Esophagus muscularis mucosa (tissue), 4 donors: ENCODE measurements at regions not wholly inside any gene's neighbourhood (a gene's known extent, or its start where the extent isn't known, plus 50 kb on each side); places are given as distances from the start of the nearest gene placed in this dataset.
"Not testable (repeated sequence)": the region's sequence is repeated elsewhere in the genome, so short reads cannot be mapped to it uniquely, and the experiment has no call there.

ENCODE experiments used
- DNase-seq: peaks from one replicate; pipeline ENCODE4 v3.0.0-alpha.2; 2017; ENCODE audit errors: extremely low spot score
- H3K27ac ChIP-seq, 4 donors: fragments of 200-600 bp; sonication (generic); replicated peaks in 1 of 4; 1 replicate in 3 of 4; 2 replicates in 1 of 4; pipeline ENCODE4 v1.5.1; 2016 to 2019; ENCODE audit warnings: mild to moderate bottlenecking in 1 of 4
- H3K27me3 ChIP-seq, 4 donors: fragments of 200-600 bp; sonication (generic); one replicate each; pipeline versions ENCODE4 v1.5.1 to v1.6.0; 2016 to 2019
- H3K36me3 ChIP-seq, 4 donors: fragments of 200-600 bp; sonication (generic); one replicate each; pipeline ENCODE4 v1.5.1; 2016 to 2019
- H3K4me1 ChIP-seq, 4 donors: fragments of 200-600 bp; sonication (generic); one replicate each; pipeline ENCODE4 v1.5.1; 2016 to 2019
- H3K4me3 ChIP-seq, 4 donors: fragments of 200-600 bp; sonication (generic); 1 replicate in 2 of 4; 2 replicates in 2 of 4; pipeline ENCODE4 v1.5.1; 2016 to 2019; ENCODE audit warnings: mild to moderate bottlenecking in 4 of 4, moderate library complexity in 1 of 4
- H3K9me3 ChIP-seq, 4 donors: fragments of 200-600 bp; sonication (generic); 1 replicate in 3 of 4; 2 replicates in 1 of 4; pipeline ENCODE4 v1.5.1; 2016 to 2019
- EP300 ChIP-seq: sonication (generic); formaldehyde crosslinking; IDR thresholded peaks from one replicate; pipeline ENCODE4 v1.6.1; 2017; ENCODE audit warnings: antibody characterized with exemption
- POLR2A ChIP-seq: fragments of 450-650 bp; IDR thresholded peaks from one replicate; pipeline ENCODE4 v1.6.1; 2017; ENCODE audit warnings: antibody characterized with exemption, moderate library complexity, mild to moderate bottlenecking, low read depth
- POLR2AphosphoS5 ChIP-seq, 2 donors: sonication (generic); formaldehyde crosslinking; IDR thresholded peaks; one replicate each; pipeline ENCODE4 v1.6.1; 2017; ENCODE audit warnings: antibody characterized with exemption in 2 of 2
- WGBS: methylation state at CpG from one replicate; pipeline ENCODE4 v1.1.5; 2018; 5-methylcytosine and 5-hydroxymethylcytosine counted together
- intact Hi-C: fragments of 100-400 bp; cut with DNase I; formaldehyde crosslinking; loops from one replicate; pipeline ENCODE4 v1.15.1; 2023
- TF ChIP-seq, protein P1 (sequence below), 3 experiments: fragments of 200-600 bp in 2 of 3; fragments of 450-650 bp in 1 of 3; sonication (generic) in 2 of 3; IDR thresholded peaks; one replicate each; pipeline ENCODE4 v1.5.1; 2017 to 2019; ENCODE audit warnings: antibody characterized with exemption in 3 of 3, mild to moderate bottlenecking in 2 of 3, moderate library complexity in 1 of 3

DNA sequence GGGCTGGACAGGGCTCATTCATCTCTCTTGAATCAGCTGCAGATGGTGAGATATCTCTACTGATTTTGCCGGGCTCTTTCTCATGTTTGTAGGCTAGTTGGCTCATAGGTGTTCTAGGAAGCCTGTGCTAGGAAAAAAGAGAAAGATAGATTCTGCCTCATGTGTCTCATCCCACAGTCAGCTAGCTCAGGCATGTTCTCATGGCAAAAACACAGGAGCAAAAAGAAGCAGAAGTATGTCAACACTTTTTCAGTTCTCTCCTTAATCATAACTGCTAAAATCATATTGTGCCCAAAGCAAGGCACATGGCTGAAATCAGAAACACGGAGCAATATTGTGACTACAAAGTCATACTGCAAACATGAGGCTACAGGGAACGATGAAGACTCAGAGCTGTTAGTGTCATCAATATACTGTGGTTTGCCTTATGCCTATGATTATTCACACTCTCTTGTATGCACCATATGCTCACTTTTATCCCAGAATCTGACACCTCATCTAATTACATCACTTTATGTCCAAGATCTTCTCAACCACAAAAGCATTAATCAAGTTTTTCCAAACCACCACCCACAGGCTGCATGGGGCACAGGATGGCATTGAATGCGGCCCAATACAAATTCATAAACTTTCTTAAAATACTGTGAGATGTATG, 571.9 kb upstream of the CNTNAP5 start:
- no peaks in the 10 kb centered on the region for H3K27me3 ChIP-seq
- H3K4me1 ChIP-seq: peaks cover 0 to 9% (median 0%) of the 10 kb centered on the region in 4 donors
- no peak overlapping the region for H3K27ac ChIP-seq
- no peaks in the 10 kb centered on the region for H3K9me3 ChIP-seq
- 86% methylated on average over 4 of the region's 4 CpGs for WGBS
- no peak for DNase-seq
- H3K4me3 ChIP-seq: no peak overlapping the region
- H3K36me3 ChIP-seq: no peaks in the 10 kb centered on the region
- TF ChIP-seq POLR2AphosphoS5 (IDR thresholded peaks at IDR 0.05): no peak
- TF ChIP-seq, protein P1, sequence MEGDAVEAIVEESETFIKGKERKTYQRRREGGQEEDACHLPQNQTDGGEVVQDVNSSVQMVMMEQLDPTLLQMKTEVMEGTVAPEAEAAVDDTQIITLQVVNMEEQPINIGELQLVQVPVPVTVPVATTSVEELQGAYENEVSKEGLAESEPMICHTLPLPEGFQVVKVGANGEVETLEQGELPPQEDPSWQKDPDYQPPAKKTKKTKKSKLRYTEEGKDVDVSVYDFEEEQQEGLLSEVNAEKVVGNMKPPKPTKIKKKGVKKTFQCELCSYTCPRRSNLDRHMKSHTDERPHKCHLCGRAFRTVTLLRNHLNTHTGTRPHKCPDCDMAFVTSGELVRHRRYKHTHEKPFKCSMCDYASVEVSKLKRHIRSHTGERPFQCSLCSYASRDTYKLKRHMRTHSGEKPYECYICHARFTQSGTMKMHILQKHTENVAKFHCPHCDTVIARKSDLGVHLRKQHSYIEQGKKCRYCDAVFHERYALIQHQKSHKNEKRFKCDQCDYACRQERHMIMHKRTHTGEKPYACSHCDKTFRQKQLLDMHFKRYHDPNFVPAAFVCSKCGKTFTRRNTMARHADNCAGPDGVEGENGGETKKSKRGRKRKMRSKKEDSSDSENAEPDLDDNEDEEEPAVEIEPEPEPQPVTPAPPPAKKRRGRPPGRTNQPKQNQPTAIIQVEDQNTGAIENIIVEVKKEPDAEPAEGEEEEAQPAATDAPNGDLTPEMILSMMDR (IDR thresholded peaks at IDR 0.05): no peak
- TF ChIP-seq POLR2A: no peak
- TF ChIP-seq EP300: no peak
- intact Hi-C loops: no loop called here

DNA sequence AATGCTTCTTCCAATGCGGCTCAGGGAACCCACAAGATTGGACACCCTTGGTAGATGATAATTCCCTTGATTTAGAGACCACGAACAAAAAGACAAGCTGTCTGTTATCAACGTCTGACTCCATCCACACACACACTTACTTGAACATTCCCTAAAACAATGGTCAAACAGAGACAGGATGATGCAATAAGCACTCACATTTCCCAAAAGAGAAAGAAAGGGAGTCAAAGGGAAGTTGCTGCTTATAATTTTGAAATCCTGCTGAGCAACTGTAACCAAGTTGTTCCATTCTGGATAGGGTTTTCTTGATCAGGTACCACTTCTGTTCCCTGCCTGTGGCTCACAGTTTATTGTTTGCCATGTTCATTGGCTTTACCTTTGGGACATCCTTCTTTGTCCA, 571.3 kb upstream of the CNTNAP5 start:
- WGBS: 70% methylated on average over 3 of the region's 3 CpGs
- intact Hi-C loops: no loop called here

DNA sequence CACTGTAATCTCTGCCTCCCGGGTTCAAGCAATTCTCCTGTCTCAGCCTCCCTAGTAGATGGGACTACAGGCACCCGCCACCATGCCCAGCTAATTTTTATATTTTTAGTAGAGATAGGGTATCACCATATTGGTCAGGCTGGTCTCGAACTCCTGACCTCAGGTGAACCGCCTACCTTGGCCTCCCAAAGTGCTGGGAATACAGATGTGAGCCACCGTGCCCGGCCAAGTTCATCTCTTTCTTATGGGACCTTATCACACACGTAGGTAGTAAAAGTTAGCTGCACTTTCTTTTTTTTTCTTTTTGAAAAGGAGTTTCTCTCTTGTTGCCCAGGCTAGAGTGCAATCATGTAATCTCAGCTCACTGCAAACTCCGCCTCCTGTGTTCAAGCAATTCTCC, 569.9 kb upstream of the CNTNAP5 start:
- H3K27ac ChIP-seq: peak overlapping the region in 1 of 4 donors; percentile 15
- H3K9me3 ChIP-seq, DNase-seq, H3K36me3 ChIP-seq, H3K4me3 ChIP-seq, H3K27me3 ChIP-seq, H3K4me1 ChIP-seq, intact Hi-C loops: not testable (repeated sequence)
- WGBS: 95% methylated on average over 8 of the region's 8 CpGs

More for the DNA sequence above, 571.3 kb upstream of the CNTNAP5 start:
- Histone ChIP-seq H3K9me3 (no peaks in the 10 kb centered on the region), H3K27me3 (no peaks in the 10 kb centered on the region), H3K4me1 (peaks cover 0 to 9% (median 0%) of the 10 kb centered on the region in 4 donors), H3K4me3 (no peak overlapping the region), H3K27ac (no peak overlapping the region), H3K36me3 (no peaks in the 10 kb centered on the region)
- TF ChIP-seq POLR2A (no peak), POLR2AphosphoS5 (IDR thresholded peaks at IDR 0.05) (no peak), EP300 (no peak)
- TF ChIP-seq, protein P1 (IDR thresholded peaks at IDR 0.05): no peak
- DNase-seq: no peak

- Histone ChIP-seq H3K27me3 (no peaks in the 10 kb centered on the region), H3K9me3 (no peaks in the 10 kb centered on the region), H3K4me3 (no peak overlapping the region), H3K4me1 (peaks cover 0 to 9% (median 0%) of the 10 kb centered on the region in 4 donors), H3K36me3 (no peaks in the 10 kb centered on the region), H3K27ac (no peak overlapping the region)
- no peak for DNase-seq
- intact Hi-C loops: no loop called here
- no peak for TF ChIP-seq POLR2A
- no peak for TF ChIP-seq EP300
- TF ChIP-seq POLR2AphosphoS5 (IDR thresholded peaks at IDR 0.05): no peak
- TF ChIP-seq, protein P1 (IDR thresholded peaks at IDR 0.05): no peak
- 39% methylated on average over 2 of the region's 2 CpGs for WGBS
These were observed 568.7 kb upstream of the CNTNAP5 start for GRCh38 chr2:123456416-123456815.

GRCh38 chr2:123463886-123464285, 561.2 kb upstream of the CNTNAP5 start:
- intact Hi-C loops: no loop called here
- no peaks in the 10 kb centered on the region for H3K36me3 ChIP-seq
- DNase-seq: no peak
- no peaks in the 10 kb centered on the region for H3K27me3 ChIP-seq
- no peak overlapping the region for H3K4me3 ChIP-seq
- H3K4me1 ChIP-seq: peaks cover 0 to 9% (median 0%) of the 10 kb centered on the region in 4 donors
- H3K9me3 ChIP-seq: no peaks in the 10 kb centered on the region
- no peak overlapping the region for H3K27ac ChIP-seq
- TF ChIP-seq POLR2AphosphoS5 (IDR thresholded peaks at IDR 0.05) (no peak), EP300 (no peak), POLR2A (no peak)
- TF ChIP-seq, protein P1 (IDR thresholded peaks at IDR 0.05): no peak
